NOMO-1 treated with DMSO at 0.1 percent for 48 hours (cell line): ENCODE measurements at regions not wholly inside any gene's neighbourhood (a gene's known extent, or its start where the extent isn't known, plus 50 kb on each side); places are given as distances from the start of the nearest gene placed in this dataset.
"Not testable (repeated sequence)": the region's sequence is repeated elsewhere in the genome, so short reads cannot be mapped to it uniquely, and the experiment has no call there.

ENCODE experiments used
- DNase-seq: peaks from one replicate; lab custom pipeline; 2025; ENCODE audit not compliant: unreplicated experiment; lab: John Stamatoyannopoulos, UW

DNA sequence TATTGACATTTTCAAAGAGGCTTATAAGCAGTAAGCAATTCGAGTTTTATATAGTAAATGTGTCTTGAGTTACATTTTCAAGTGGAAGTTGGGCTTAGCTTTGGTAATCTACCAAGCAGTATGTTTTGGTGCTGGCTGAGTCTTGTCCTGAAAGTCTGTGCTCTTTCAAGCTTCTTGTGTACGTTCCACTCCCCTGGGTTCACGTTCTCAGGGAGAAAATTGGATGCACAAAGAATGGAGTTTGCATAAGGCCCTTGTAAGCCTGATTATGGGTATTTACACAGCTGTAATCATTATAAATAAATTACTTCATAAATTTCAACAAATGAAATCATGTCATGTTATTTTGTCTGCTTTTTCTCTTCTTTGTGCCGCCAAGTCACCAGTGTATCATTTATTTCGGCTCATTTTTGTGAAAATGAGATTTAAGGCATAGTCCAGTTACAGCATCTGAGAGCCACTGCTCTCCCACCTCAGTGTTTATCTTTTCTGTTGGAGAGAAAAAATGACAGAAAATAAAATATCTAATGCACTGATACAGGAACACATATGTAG is 262.5 kb downstream of the BTBD3 start:
- DNase-seq: no peak

DNA sequence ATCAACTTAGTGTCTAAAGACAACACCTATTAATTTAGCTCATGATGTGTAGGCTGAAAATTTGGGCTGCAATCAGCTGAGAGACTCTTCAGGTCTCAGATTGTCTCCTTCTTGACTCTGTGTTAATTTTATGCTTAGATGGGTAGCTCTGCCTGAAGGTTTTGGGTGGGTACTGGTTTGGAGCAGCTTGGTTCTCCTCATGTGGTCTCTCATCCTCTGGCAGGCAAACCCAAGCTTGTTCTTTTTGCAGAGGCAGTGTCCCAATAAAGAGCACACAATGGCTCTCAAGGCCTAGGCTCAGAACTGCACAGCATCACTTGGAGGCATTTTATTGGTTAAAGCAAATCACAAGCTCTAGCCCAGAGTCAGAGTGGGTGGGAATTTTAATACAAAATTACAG is 280.6 kb downstream of the BTBD3 start:
- no peak for DNase-seq

DNA sequence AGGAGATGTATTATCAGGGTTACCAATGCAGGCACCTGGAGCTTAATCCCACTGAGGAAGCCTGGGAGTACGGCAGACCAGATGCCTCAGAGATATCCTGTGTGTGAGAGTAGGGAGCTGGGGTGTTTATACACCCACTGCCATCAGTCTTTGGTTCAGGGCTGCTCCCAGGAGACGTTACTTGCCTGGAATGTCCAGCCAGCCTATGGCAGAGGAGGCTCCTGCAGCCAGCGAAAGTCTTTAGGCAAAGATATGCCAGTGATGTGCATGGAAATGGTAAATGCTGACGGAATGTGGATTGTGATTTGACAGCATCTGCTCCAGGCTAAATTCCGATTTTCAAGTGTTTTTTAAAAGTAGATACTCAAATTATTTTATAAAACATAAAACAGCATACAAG is 282.0 kb downstream of the BTBD3 start:
- no peak for DNase-seq

DNA sequence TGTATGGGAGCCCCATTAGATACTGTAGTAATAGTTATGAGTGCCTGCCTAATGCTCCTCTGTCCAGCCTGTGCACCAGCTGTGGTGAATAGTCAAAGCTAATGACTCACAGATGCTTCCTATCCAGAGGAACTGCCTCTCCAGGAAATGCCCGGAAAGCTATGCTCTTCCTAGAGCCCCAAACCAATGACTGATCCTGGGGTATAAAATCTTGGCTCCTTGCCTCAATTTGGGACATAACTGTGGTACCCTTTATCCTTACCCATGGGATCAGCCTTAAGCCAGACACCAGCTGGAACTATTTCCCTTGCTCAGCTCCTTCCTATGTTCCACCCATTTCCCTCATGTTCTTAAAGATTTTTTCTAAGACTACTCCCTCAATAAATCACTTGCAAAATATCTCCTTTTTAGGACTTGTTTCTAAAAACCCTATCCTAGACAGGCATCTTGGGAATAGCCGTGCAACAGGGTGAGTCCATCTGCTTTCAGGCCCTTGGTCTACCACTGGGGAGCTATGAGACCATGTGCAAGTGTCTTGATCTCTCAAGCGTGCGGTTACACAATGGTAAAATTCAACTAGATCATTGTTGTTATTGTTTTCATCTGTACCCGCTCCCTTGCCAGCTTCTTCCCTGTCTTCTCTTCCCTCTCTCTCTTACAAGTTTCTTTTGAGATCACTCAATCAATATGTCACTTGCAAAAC is 283.7 kb downstream of the BTBD3 start:
- no peak for DNase-seq

DNA sequence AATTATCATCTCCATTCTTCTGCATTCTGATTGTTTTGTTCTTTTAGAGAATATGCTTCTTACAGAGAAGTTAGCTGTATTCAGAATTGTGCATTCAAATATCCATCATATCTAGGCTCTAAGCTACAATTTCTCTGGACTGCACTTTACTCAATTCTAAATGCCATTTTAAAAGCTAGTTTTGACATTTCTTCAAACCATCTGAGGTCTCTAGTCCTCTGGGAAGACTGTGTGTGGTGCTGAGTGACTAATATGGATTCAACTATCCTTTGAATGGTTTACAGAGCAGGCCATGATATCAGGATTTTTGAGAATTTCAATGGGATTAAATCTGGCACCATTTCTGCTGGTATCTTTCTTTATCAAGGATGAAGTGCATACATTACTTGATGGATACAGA is 285.7 kb downstream of the BTBD3 start:
- no peak for DNase-seq

DNA sequence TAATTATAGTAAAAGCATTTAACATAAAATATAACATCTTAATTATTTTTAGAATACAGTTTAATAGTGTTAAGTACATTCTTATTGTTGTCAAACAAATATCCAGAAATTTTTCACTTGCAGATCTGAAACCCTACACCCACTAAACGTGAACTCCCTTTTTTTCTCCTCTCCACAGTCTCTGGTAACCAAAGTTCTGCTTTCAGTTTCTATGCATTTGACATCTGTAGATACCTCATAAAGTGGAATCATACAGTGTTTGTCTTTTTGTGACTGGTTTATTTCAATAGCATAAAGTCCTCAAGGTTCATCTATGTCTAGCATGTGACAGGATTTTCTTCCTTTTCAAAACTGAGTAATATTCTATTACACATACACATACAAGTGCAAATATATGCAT is 286.3 kb downstream of the BTBD3 start:
- DNase-seq: peak; percentile 68

DNA sequence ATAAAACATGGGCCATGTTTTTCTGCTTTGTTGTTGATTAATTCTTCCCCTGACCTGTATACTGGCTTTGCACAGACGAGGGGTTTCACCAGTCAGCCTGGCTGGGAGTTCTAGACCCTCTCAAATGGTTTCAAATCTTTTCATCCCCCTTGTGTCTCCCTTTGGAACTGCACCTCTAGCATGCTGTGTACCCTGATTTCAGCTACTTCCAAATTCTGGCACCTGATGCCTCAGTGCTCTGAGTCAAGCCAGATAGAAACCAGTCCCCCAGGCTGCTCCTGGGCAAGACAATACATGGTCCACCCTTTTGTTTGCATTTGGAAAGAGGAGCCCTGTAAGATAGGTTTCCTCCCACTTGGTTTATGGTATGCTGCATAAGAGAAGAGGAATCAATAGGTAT is 290.2 kb downstream of the BTBD3 start:
- no peak for DNase-seq

DNA sequence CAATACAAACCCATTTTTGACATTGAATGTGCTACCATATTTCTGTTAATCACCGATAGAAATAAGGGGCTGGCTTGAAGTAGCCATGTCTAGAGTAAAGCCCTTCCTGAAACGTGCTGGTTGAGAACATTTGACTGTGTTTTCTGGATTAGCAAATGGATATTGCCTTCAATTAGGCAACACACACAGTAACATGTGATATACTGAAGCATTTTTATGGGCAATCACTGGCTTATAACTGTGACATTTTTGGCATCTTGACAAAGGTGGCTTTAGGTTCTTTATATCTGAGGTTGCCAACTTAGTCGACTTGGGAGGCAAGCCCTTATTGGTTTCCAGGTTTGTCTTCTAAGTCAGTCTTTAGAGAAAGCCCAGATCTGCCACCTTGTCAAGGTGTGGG is 292.9 kb downstream of the BTBD3 start:
- DNase-seq: no peak

DNA sequence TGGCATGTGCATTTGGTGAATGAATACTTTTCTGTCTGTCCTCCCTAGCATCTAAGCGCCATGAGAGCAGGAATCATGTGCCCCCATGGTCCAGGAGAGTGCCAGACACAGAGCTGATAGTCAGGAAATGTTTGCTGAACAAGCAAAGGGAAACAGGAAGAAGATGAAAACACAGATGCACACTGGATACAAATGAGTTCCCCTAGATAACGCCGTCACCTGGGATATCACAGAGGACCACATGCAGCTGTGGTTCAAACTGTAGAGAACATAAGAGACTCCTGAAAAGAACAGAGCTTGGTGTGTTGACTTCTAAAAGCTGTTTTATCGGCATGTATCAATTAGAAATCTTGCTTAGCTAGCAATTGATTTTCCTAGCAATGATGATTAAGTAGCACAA is 293.7 kb downstream of the BTBD3 start:
- no peak for DNase-seq

DNA sequence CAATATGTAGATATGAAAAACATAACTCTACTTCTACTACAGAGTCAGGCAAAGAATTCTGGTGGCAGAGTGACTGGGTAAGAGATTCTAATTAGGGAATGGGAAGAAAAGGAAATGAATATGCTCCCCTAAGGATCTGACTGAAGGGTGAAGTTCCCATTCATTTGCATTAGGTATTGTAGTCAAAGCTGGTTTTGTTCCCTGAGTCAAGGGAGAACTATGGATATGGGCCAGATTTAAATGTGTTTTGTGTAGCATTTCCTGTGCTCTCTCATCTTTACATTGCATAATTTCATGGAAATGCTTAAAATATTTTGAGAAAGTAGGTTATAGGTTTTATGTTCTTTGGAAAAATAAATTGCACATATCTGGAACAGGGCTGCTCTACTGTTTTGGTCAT is 299.7 kb downstream of the BTBD3 start:
- DNase-seq: no peak

DNA sequence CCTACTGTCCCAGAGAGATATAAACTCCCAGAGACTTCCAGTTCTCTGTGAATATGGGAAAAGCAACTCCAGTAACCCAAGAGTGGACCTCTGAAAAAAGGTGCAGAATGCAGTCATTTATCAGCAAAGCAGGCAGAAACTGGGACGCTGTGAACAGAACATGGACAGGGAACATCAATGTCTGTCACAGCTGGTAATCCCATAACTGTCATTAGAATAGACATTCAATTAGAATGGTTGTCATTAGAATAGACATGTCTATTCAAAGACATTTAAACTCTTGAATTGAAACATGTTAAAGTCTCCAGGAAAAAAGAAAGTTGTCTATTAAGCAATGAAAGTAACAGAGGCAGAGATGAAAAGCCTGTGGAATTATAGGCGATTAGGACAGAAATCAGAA is 302.1 kb downstream of the BTBD3 start:
- no peak for DNase-seq

DNA sequence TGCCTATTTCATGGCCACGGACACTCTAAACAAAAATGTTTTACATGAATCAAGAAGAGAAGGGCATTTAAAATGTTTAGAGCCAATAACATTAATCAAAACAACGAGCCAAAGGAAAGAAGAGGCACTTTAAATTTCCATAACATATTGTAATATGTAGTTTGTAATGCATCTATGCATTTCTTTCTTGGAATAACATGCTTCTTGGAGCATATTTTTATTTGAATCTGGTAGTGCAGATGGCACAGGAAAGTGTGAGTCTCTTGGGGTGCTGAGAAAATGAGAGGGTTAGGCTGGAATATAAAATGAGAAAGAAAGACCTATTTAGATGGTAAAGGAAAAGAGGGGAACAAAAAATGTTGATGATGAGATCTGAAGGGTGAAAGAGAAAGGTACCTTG is 305.4 kb downstream of the BTBD3 start:
- no peak for DNase-seq

DNA sequence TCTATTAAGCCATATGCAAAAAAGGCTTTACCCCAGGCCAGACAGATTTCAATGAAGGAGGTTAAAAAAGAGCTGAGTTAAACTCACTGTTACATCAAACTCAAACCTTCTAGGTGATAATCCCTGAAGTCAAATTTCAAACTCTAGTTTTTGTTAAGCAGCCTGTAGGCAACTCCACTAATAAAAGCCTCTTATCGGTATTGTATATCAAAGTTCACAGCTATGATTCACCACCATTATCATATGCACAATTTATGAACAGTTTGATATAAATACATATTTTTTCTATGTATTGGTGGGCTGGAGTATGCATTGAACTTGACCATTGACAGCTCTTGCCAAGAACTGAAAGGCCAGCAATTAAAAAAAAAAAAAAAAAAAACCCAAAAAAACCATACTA is 308.2 kb downstream of the BTBD3 start:
- DNase-seq: no peak

DNA sequence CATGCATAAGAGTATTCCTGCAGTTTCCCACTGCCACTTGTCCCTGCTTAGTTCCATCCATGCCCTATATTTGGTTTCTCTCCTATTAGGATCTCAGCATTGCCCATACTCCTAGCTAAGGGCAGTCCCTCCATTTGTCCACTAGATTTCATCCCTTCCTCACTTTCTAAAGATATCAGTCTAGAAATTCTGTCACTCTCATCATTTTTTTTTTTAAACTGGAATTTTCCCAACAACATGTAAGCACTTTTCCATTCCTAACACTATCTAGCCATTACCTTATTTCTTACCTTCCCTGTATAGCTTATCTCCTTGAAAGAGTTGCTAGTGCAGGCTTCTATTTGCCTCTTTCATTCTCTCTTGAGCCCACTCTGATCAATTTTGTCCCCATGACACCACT is 312.2 kb downstream of the BTBD3 start:
- DNase-seq: no peak

DNA sequence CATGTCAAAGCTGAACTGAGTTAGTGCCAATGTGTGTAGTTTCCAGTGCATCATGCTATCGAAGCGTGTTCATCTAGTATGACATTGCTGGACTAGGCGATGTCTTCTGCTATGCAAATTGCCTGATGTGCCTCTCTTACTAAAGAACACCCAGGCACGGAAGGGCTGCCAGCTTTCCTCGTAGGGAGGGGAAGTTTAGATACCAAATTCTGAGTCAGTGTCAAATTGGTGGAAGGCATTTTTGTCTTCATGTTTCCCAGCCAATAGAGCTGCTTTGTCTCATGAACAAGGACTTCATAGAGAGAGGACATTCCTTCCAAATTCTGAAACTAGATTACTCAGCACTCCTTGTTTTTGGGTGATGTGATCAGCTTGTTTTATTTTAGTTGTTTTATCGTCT is 320.1 kb downstream of the BTBD3 start:
- no peak for DNase-seq

DNA sequence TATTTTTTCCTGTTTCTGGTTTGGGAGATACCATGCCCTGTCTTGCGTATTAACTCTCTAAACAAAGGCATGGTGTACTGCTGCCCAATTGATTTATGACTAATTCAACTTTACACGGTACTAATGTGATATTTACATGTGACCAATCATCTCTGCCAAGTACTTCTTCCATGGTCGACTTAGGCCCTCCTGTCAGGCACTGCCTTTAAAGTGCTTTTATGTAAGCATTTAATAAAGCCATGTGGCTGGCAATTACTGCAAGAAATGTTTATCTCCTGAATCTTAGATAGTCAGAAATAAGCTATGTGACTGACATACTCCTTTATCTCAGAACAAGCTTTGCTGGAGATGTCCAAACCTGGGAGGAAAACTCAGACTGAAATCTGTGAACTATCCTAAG is 323.4 kb downstream of the BTBD3 start:
- no peak for DNase-seq

DNA sequence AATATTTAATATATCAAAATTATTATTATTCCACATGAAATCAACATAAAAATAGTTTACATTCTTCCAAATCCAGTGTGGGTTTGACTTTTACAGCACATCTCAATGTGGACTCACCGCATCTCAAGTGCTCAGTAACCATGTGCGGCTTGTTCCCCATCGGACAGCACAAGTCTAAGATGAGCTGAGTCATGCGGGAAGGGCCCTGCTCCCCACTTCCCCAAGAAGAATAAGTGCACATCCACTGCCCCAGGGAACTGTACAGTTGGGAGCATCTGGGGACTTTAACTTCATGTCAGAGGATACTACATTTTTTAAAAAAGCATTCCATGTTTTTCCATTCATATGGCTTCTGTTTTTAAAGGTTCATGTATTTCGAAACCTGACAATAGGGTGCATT is 325.6 kb downstream of the BTBD3 start:
- DNase-seq: peak; percentile 55

DNA sequence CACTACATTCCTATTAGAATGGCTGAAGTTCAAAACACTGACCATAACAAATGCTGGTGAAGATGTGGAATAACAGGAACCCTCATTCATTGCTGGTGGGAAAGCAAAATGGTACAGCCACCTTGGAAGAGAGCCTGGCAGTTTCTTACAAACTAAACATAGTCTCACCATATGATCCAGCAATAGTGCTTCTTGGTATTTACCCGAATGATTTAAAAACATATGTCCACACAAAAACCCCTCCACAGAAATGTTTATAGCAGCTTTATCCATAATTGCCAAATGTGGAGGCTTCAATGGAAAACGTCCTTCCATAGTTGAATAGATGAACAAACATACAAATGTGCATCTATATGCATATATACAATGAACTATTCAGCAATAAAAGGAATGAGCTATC is 330.8 kb downstream of the BTBD3 start:
- no peak for DNase-seq

DNA sequence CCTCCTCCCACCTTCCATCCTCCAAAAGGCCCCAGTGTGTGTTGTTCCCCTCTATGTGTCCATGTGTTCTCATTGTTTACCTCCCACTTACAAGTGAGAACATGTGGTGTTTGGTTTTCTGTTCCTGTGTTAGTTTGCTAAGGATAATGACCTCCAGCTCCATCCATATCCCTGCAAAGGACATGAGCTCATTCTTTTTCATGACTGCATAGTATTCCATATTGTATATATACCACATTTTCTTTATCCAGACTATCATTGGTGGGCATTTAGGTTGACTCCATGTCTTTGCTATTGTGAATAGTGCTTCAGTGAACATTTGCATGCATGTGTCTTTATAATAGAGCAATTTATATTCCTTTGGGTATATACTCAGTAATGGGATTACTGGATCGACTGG is 333.0 kb downstream of the BTBD3 start:
- DNase-seq: not testable (repeated sequence)

DNA sequence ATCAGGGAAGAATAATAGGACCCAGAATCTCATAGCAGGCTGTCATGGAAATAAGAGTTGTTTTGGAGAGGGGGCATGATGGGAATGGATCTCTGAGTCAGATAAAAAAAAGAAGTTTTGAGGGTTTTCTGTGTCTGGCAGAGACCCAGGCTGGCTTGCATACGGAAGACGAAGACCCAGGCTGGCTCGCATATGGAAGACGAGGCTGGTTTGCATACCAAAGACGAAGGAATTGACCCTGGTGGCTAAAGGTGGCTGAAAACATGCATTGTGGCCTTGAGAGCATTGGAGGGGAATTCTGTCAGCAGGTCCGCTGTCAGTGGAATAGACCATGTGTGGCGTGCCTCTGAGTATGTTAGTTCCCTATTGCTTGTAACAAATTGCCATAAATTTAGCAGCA is 335.1 kb downstream of the BTBD3 start:
- no peak for DNase-seq

DNA sequence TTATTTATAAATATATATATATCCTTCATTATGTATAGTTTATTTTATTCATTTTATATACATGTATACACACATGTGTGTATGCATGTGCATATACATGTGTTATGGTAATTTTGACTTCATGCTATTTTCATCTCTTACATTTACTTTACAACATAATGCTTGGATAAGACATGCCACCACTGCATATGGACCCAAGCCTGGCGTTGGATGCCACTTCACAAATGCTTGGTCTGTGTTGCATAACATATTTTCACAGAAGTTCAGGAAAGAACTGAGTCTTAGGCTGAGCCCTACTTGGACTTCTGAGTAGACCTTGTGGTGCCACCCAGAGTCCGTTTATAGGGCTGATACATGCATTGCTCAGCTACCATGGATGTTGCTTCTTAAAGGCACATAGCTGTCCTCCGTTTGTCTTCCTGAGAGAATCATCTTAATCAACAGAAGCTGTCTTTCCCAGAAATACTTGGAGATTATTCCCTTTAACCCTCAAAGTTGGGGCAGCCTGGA is 337.8 kb downstream of the BTBD3 start:
- no peak for DNase-seq

DNA sequence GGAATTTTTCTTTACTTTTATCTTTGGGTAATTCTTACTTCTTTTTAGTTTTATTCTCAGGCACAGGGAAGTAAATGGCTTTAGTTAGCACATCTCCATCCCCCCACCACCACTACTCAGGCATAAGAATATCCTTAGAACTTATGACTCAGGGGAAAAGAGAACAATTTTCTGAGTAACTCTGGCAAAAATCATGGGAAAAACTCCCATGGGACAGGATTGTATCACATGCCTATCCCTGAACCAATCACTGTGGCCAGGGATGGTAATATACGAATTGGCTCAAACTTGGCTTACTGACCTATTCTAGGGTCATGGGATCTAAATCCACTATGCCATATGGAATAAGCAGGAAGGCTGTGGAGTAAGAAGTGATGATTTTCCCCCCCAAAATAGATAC is 339.1 kb downstream of the BTBD3 start:
- DNase-seq: no peak

DNA sequence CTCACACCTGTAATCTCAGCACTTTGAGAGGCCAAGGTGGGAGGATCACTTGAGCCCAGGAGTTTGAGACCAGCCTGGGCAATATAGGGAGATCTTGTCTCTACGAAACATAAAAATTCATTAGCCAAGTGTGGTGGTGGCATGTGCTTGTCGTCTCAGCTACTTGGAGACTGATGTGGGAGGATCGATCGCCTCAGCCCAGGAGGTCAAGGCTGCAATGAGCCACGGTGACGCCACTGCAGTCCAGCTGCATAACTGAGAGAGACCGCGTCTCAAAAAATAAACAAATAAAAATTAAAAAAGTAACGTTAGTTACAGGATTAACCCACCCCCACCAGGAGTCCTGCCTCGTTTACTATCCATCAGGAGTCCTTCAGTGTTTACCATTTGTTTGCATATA is 345.1 kb downstream of the BTBD3 start:
- no peak for DNase-seq
